DMS153 (cell line): ENCODE measurements at regions not wholly inside any gene's neighbourhood (a gene's known extent, or its start where the extent isn't known, plus 50 kb on each side); places are given as distances from the start of the nearest gene placed in this dataset.
"Not testable (repeated sequence)": the region's sequence is repeated elsewhere in the genome, so short reads cannot be mapped to it uniquely, and the experiment has no call there.

Experiments used
- DNase-seq: peaks from one replicate; lab custom pipeline; 2025; lab: John Stamatoyannopoulos, UW

DNA sequence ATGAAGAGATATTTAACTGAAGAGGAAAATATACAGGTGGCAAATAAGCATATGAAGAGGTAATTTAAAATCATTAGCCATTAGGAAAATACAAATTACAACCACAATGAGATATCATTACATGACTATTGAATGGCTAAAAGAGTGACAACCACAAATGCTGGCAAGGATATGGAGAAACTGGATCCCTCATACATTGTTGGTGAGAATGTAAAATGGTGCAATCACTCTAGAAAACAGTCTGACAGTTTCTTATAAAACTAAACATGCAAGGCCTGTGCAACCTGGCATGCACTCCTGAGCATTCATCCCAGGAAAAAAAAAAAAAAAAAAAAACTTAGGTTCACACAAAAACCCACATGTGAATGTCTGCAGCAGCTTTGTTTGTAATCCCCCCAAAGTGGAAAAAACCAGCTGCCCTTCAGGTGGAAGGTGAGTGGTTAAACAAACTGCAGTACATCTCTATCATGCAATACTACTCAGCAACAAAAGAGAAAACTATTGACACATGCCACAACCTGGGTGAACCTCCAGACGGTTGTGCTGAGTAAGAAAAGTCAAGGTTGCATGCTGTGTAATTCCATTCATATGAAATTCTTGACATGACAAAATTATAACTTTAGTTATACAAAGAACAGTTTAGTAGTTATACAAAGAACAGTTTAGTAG lies 189.2 kb upstream of the IRF2BP2 start:
- DNase-seq = not testable (repeated sequence)

DNA sequence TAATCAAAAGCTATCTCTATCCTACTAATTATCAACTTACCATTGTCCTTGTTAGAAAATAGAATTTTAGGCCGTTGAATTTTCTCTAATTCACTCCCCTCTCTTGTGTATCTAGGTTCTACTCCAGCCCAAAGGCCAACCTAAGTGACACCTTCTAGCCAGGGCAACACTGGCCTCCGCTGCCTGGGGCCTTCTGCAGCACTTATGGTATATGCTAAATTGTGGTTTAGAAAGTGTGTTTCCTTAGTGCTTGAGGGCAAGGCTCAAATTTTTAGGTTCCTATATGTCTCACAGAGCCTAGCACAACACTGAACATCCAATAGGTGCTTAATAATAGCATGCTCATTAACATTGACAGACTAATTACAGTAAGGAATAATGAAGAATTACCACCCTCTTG lies 187.2 kb upstream of the IRF2BP2 start:
- DNase-seq = not testable (repeated sequence)

DNA sequence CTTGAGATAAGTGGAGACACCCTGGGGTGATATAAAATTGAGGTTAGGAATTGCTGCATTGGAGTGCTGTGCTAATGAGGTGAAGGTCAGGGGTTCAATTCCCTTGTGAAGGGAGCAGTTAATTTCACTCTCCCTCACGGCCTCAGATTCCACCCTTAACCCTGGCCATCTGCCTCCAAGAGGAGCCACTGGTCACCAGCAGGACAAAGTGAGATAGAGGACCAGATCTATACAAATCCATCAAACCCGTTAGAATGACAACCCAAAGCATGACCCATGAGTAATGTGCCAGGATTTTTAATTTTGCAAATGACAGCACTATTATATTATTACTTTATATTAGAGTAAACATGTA lies 186.4 kb upstream of the IRF2BP2 start:
- not testable (repeated sequence) for DNase-seq

DNA sequence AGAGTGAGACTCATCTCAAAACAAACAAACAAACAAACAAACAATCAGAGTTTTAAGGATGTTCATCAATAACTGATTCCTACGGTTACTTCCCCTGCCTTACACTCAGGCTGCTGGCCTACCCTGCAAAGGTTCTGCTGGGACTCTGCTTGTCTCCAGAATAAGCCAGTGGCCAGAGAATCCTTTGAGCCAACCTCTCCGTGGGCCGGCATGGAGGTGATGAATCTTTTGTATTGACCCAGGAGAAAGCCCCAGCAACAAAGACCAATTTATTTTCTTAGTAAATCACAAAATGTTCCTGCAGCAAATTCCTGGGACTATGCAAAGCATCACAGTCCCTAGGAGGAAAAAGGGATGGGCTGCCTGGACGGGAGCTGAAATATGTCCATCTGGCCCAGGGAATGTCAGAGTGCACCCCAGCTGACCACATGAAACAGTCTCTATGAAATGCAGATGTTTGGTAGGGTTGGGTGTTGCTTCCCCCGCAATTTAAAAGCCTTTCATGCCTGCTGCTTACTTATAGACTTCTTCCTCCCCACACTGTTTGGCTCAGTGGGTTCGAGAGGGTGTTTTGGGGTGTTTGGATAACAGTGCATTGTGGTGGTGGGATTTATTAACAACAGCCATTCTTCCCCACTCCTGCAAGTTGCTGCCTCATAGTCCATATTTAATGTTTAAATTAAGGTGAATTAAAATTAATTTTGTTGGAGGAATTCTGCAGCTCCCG lies 185.9 kb upstream of the IRF2BP2 start:
- DNase-seq = not testable (repeated sequence)

DNA sequence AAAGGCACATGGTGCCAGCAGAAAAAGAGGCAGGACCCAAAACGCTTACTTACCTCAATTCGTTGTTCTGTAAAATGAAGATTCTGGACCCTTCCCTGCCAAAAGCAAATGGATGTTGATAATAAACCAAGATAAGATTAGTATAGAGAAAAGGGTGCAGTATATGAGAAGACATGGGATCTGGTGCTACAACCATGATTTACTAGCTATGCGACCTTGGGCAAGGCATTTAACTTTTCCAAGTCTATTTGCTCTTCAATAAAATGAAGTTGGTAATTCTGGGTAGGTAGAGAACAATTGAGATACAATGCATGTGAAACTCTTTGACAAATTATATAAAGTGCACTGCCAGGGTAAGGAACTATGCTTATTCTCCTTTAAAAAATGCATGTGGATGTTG lies 185.0 kb upstream of the IRF2BP2 start:
- not testable (repeated sequence) for DNase-seq

DNA sequence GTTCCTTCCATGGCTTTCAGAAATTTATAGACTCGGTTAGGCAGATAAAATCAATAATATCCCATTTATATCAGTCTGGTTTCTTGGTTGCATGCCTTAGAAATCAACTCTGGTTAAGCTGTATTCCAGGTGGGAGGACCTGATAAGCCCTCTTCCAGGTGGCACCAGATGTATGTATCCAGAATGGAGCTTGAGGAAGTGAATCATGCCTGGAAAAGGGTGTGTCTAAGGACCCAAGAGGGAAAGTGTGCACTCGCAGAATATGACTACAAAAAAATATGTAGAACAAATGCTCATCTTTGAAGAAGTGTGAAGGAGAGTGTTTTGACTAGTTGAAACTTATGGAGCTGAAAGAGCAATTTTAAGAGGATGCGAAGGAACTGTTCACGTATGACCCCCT lies 184.5 kb upstream of the IRF2BP2 start:
- not testable (repeated sequence) for DNase-seq

DNA sequence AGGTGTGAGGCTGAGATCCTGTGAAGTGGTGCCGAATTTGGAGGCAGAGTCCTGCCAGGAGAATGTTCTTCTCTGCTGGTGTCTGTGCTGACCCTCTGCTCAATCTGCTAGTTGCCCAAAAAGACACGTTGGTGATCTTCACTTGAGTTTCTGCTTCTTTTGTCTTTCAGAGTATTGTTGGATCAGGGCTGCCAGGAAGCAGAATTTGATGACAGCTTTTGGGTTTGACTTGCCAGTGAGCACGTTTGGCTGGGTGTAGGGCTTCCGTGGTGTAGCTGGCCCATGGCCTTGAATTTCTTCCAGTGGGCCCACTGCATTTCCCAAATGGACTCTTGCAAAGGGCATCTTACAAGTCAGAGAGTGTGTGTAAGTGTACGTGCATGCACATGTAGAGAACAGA lies 183.9 kb upstream of the IRF2BP2 start:
- DNase-seq = not testable (repeated sequence)

DNA sequence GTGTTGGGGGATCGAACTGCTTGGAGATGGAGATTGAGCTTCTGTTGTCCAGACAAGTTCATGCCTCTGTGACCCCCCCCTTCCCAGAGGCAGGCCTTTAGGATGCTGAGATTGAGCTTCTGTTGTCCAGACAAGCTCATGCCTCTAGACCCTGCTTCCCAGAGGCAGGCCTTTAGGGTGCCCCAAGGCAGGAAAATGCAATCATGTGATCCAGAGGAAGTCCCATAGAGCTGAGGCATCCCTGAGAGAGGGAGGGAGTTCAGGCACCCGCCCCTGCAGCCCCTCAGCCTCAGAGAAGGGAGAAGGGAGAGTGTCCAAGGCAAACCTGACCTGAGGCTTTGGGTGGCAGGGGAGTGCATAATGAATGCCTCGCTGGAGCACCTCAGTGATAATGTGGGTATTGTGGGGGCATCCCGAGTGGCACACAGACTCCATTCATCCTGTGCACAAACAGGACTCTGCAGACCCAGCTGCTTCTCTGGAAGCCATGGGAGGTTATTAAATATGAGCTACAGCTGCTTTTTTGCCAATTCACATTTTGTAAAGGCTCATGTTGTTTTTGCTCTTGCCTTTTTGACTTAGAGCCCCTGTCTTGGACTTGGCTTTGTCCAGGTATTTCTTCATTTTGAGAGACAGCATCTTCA lies 182.4 kb upstream of the IRF2BP2 start:
- not testable (repeated sequence) for DNase-seq

DNA sequence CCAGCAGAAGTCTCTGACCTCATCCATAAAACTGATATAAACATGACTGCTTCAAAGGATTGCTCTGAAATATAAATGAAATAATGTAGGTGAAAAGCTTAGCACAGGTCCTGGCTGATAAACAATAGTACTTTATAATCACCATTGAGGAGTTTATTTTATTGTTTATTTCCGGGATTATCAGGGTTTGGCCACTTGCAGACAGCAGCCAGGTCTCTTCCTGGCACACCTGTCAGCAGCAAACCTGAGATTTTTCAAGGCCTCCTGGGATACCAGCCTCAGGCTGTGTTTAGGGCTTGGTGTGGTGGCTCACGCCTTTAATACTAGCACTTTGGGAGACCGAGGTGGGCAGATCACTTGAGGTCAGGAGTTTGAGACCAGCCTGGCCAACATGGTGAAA lies 181.6 kb upstream of the IRF2BP2 start:
- DNase-seq = not testable (repeated sequence)

DNA sequence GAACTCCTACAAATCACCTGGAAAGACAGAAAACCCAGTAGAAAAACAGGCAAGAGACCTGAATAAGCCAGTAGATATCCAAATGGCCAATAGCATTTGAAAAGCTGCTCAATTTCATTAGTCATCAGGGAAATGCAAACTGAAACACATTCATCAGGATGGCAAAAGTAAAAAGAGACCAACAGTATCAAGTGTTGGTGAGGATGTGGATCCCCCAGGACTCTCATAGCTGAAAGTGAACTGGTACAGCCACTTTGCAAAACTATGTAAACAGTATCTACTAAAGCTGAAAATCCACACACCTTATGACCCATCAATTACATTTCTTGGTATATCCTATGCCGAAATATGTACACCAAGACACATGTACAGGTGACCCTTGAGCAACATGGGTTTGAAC lies 180.4 kb upstream of the IRF2BP2 start:
- not testable (repeated sequence) for DNase-seq

DNA sequence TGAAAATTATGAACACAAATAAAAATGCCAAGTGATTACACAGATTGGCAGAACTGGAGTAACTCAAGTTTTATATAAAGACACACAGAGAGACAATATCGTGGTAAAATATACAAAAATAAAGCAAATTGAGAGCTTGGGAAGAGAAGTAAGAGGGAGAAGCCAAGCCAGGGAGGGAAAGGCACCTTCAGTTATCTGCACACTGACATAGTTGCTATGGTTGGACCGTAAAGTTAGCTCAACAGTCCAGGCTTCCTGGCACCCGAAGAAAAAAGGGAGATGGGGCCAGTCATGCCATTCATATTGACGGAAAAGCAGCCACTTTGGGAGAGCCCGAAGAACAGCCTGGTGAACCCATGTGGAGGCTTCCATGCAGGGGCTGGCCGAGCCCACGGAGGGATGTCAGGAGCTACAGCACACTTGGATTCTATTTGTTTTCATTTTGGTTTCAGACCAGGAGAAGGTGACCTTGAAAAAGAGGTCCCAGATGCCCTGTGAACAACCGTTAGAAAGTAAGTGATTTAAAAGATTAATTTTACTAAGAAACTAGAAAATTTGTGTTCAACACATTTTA lies 177.1 kb upstream of the IRF2BP2 start:
- DNase-seq = not testable (repeated sequence)

DNA sequence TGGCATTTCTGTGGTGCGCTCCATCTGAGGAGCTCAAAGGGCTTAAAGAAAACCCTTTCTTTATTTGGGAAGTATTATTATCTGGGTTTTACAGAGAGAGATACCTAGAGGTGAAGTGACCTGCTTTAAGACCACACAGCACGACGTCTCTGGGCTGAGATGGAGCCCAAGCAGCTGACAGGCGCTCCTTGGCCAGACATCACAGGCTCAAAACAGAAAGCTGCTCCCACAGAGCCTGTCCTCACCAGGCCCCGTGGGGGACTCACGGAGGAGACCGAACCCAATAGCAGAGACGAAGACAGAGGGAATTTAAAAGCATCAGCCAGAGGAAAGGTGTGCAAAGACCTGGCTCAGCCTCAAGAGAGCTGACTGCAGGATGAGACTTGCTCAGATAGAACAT lies 175.9 kb upstream of the IRF2BP2 start:
- DNase-seq = not testable (repeated sequence)

DNA sequence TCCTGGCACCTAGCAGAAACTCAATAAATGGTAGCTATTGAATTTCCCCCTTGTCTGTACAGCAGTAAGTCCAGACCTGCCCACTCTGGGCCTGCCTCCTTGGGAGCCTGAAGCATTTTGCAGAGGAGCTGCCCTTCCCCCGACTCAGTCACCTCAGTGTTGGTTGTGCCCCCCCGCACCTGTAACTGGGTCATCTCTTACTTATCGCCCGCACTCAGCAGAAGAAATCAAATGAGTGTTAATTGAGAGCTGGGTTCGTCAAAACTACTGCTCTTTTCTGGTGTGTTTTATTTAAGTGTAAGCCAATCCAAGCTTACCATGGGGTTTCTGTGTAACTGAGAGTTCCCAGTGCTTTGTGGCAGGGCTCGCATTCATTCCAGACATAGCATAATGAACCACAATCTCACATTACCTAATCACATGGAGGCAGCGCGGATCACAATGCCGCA lies 175.5 kb upstream of the IRF2BP2 start:
- DNase-seq = not testable (repeated sequence)

DNA sequence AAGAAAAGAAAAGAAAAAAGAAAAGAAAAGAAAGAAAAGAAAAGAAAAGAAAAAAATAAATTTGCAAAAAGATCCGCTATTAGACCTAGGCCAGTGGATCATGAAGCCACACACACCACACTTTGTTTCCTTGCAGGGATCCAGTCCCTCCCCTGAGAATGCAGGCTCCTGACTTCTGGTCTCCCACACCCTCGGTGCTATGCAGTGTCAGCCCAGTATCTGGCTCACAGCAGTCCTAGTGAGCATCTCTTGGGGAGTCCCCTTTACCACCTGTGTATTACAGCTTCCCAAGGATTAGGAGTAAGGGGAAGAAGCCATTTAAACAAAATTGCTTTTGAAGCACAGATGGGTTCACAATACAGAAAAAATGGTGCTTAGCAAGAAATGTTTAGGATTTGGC lies 174.1 kb upstream of the IRF2BP2 start:
- not testable (repeated sequence) for DNase-seq

DNA sequence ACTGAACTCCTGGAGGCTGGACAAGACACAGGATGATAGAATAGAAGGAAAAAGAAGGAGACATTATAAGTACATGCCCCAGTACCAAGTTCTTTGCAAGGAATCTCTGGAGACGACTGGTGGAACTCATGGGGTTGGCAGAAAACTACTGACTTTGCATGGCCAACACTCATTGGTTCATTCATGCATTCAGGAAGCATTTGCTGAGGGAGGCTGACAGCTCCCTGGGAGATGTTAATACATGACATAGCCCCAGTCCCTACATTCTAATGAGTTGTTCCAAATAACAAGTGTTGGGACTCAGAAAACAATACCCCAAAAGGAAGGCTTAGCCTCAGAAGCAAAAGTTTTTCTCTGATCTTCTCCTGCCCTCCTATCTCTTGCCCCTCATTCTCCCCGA lies 172.8 kb upstream of the IRF2BP2 start:
- no peak for DNase-seq

DNA sequence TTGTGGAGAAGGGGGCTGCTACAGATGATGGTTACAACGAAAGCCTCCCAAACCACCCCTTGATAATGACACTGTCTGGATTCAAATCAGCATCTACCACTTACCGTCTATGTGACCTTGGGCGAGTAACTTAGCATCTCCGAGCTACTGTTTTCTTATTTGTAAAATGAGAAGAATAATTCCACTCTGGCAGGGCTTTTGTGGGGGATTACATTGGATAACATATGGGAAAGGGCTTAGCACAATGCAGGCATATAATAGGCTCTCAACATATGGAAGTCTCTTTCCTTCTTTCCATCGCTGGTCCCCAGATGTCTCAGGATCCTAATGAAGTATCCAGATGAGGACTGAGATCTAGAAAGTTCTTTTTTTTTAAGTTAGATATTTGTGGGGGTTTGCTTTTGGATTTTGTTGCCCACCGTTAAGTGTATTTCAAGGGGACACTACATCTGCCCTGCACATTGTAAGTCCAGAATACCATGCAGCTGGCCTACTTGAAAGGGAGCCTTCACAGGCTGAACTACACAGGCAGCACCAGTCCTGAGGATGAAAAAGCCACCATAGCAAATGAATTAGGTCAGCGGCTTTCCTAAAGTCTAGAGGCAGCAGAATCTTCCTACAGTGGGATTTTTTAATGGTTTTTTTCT lies 172.2 kb upstream of the IRF2BP2 start:
- DNase-seq = no peak

DNA sequence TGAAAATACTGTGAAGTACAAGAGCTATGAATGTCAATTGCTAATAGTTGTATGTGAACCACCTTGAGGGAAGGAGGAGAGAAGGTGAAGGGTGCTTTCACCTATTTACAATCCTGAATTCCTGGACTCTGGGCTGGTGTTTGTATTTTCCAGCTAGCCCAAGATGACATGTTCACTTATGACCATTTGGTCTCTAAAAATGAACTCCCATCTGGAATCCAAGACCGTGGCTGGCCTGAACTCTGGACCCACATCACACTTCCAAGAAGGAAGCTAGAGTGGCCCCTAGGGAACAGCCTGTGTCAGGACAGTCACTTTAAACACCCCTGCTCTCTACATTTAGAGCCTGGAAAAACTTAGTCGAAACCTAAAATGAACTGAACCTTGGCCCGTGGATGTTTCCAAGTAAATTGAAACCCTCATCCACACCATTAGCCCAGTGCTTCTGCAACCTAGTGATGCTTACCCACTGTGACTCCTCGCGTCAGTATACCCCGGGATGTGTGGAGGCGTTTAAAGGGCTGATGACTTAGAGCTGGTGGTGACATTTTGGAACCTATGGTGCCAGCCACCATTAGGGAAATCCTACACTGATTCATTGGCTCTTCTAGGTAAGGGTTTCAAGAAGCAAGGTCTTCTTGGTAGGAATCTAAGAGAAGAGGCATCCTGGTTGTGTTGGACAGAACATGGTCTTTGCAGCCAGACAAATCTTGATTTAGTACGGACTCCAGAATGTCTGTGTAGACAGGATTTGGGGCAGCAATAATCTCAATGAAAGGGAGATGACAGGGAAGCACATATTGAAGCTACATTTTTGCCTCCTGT lies 171.5 kb upstream of the IRF2BP2 start:
- DNase-seq = no peak

DNA sequence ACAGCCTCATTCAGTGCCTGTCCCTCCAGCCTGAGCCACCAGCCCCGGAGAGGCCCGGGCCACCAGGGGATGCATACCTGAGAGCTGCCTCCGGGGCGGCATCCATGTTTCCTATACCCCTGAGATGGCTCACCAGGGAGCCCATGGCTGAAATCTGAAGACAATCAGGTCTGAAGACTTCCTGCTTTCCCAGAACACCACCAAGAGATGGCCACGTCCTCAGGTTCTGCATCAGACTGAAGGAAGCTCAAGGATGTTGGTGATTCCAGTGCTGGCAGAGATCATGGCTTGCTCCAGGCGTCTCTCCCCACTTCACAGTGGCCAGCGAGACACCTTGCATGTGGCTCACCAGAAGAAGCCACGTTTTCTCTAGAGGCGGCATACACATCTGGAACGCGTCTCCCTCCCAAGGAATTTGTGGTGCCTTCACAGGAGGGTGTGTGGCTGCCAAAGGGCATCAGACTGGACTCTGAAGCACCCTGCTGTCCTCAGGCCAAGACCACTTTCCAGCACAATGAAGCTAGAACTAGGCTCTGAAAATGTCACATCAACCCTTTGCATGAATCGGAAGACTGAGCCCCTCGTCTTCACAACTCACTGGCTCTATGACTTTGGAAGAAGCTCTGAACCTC lies 170.7 kb upstream of the IRF2BP2 start:
- no peak for DNase-seq

DNA sequence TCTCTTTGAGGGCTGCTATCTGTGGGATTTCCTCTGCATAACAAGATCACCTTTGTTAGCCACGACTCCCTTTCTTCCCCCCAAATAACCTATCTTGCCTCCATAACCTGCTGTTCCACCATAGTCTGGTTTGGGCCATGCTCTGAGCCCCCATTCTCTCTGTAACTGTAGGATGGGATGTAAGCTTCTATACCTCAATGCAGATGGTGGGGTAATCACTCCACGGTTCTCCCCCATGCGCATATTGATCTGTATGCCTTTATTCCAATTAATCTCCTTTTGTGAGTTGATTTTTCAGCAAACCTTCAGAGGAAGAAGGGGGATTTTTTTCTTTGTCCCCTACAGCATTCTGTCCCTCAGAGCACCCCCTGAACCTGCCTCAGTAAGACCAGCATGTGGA lies 170.1 kb upstream of the IRF2BP2 start:
- no peak for DNase-seq

DNA sequence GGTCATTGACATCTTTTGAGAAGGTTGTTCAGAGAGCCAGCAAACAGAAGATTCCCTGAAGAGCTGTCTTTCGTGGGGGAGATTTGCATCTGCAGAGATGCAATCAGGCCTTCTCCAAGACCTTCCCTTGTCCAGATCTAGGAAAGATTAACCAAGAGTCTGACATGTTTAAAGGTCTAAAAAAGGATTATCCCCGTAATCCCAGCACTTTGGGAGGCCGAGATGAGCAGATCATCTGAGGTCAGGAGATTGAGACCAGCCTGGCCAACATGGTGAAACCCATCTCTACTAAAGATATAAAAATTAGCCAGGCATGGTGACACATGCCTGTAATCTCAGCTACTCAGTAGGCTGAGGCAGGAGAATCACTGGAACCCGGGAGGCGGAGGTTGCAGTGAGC lies 169.6 kb upstream of the IRF2BP2 start:
- not testable (repeated sequence) for DNase-seq

DNA sequence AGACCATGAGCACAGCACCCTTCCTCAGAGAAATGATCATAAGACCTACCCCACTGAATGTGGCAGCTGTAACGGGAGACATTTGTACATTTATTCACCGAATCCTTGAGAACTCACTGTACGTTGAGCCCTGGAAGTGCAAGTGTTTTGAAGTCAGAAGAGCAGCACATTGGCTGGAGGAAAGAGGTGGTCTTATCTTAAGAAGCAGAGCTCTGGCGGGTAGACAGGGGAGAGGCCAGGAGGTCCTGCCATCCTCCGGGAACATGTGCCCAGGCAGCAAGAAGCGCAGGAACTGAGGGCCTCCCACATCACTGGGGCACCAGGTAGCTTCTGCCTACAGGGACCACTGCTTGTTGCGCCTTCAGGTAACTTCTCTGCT lies 169.2 kb upstream of the IRF2BP2 start:
- no peak for DNase-seq
